ENCODE measurements at regions not wholly inside any gene's neighbourhood (a gene's known extent, or its start where the extent isn't known, plus 50 kb on each side); places are given as distances from the start of the nearest gene placed in this dataset.

GRCh38 chr20:11219192-11219591 is 545.4 kb upstream of the JAG1 start:
- no peak for DNase-seq

- DNase-seq = no peak
Measured at GRCh38 chr20:11221046-11221445, 547.2 kb upstream of the JAG1 start.

DNA sequence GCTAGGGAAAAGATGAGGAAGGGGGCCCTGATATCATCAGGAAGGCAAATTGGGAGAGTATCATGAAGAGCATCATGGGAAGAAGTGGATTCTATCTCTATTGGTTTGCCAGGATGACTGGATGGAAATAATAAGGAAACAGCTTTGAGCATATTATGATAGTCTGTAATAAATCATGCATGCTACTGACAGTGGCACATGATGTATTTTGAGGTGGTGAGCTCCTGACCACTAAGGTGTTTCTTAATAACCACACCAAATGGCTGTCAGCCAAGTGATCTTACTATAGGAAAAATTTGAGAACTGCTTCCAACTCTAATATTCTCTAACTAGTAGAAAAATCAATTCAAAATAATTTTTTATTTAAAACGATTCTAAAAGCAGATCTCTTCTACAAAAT is 548.4 kb upstream of the JAG1 start:
- DNase-seq = no peak

- no peak for DNase-seq
Measured at GRCh38 chr20:11227602-11228001, 553.8 kb upstream of the JAG1 start.

GRCh38 chr20:11229772-11230171 is 556.0 kb upstream of the JAG1 start:
- DNase-seq = no peak

GRCh38 chr20:11230999-11231398 is 557.2 kb upstream of the JAG1 start:
- DNase-seq = no peak

DNA sequence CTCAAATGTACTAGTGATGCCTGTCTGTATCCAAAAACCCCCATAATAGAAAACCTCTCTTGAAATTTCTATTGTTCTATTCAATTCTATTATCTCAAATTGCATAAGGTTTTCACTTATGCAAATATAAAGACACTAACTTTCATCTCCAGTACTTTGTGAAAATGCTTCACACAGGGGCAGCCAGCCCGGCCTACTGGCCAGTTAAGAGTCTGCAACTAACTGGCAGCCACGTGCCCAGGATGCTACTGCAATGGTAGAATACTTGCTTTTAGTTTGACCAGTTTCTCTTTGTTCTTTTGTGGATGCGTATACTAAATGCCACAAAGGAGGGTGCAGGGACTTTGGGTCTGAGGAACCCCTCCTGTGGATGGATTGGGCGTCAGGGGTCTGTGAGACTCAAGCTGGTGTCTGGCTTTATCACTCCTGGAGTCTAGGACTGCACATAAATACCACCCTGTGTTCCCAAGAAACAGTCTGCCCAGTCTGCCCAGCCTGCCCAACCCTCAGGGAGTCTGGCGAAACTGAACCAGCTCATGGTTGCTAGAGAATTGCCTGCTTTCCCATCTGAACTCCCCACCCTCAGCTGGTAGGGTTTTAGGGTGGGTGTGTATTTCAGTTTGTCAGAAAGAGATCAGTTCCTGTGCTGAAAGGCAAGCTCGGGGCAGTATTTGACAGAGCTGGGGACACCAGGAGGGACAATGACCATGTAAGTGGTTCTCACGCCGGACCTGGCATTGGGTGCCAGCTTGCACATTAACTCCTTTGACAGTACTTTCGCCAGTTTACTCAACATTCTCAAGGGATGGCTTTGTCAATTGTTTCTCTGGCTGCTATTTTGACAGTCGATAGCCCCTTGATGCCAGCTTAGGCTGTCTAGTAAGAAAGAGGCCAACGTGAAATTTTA is 558.2 kb upstream of the JAG1 start:
- DNase-seq = no peak

DNA sequence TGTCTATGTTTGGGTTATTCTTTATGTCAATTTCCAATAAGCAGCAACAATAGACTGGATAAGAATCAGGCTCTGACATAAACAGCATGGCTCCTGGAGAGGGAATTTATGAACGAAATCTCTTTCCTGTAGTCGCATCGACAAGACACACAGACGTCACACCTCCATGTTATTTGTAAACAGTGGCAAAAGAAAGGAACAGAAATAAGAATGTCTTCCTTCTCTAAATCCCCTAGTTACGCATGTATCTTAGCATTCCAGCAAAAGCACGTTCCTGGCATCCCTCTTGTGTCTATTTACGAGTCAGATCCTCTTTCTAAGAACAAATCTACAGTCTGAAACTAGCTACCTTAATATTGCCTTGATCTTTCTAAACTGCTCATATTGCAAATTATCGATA is 559.1 kb upstream of the JAG1 start:
- DNase-seq = no peak

DNA sequence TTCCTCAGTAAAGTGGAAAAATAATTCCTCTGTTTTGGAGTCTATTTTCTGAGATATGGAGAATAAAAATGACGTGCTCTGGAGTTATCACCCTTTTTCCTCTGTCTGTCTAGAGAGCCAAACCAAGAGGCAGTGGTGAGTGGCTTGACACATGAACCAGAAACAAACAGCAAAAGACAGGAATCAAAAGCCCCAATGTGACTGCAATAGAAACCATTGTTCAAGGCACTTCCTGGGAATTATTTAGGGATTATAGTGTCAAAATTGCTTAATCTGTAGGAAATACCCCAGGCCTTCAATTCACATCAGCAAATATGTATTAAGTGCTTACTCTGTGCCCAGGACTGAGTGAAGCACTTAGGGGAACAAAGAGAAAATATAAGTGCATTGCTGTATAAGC is 560.4 kb upstream of the JAG1 start:
- DNase-seq = no peak

GRCh38 chr20:11234608-11235007 is 560.8 kb upstream of the JAG1 start:
- DNase-seq = no peak

- no peak for DNase-seq
Measured at GRCh38 chr20:11235058-11235457, 561.3 kb upstream of the JAG1 start.

- DNase-seq = no peak
Measured at GRCh38 chr20:11242320-11242719, 568.5 kb upstream of the JAG1 start.

DNA sequence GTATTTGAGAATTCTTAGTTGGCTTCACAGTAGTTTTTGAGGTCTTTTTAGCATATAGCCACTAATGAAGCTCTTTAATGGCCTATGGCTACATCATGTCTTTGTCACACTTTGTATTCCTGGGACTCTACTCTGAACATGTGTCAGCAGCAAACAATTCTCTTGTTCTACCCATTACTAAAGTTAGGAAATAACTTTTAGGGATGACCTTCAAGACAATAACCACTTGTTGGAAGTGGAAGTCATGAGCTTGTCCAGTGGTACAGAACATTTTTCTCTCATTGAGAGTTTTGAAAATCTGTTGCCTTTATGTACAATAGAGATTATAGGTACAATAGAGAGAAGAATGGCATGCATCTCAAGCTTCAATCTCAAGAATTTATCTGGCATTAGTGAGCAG is 571.6 kb upstream of the JAG1 start:
- DNase-seq = no peak

GRCh38 chr20:11246251-11246775 is 572.5 kb upstream of the JAG1 start:
- DNase-seq = peak; percentile 56 to 85

DNA sequence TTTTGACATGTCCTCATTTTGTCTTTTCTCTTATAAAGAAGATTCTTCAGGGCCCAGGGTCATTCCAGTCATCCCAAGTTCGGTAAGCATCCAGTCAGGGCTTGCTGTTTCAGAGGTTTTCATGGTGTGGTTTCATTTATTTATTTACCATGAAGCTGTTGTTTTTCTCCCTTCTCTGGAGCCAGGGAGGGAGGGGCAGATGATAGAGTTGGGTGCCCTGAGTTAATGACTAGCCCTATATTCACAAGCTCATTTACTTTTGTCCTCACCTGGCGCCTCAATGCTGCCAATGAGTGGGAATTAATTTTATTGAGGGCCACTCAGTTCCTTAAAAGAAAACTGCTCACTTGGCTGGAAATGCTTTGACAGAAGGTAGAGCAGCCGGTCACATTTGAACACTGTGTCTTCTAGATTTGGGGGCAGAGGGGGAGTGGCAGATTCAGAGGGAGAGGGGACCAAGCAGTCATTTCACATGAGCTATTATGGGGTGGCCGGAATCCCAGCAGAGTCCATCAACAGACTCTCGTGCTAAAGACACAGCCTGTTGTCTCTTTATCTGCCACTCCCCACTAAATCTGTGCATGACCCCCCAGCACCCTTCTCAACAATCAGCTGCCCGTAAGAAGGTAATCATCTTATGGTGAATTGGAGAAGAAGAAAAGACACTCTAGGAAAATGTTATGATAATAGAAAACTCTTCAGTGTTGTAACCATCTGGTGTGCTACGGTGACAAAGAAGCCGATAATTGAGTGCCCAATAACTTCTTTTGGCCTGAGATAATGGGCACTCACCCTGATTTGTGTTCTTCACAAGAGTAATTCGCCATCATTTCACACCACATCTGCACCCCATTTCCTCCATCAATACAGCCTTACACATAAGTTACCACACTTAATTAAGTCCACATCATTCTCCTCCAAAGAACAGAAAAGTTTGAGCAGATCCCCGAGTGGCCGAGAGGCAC is 573.5 kb upstream of the JAG1 start:
- DNase-seq = no peak

DNA sequence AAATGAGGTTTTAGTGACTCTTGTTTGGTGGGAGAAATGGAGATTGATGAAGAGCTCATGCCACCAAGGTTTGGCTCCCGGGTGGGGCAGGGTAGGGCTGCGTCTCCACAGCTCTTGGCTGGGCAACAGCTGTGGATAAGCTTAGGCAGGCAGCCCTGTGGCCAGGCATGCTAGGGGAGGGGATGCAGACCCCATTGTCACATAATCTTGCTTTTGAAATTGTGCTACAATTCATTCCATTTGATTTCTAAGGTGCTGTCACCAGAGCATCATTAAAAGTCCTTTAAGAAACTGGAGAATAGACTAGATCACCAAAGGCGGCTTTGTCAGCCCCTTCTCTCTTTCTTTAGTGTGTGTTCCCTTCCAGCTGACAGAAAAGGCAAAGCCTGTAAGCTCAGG is 574.2 kb upstream of the JAG1 start:
- no peak for DNase-seq

DNA sequence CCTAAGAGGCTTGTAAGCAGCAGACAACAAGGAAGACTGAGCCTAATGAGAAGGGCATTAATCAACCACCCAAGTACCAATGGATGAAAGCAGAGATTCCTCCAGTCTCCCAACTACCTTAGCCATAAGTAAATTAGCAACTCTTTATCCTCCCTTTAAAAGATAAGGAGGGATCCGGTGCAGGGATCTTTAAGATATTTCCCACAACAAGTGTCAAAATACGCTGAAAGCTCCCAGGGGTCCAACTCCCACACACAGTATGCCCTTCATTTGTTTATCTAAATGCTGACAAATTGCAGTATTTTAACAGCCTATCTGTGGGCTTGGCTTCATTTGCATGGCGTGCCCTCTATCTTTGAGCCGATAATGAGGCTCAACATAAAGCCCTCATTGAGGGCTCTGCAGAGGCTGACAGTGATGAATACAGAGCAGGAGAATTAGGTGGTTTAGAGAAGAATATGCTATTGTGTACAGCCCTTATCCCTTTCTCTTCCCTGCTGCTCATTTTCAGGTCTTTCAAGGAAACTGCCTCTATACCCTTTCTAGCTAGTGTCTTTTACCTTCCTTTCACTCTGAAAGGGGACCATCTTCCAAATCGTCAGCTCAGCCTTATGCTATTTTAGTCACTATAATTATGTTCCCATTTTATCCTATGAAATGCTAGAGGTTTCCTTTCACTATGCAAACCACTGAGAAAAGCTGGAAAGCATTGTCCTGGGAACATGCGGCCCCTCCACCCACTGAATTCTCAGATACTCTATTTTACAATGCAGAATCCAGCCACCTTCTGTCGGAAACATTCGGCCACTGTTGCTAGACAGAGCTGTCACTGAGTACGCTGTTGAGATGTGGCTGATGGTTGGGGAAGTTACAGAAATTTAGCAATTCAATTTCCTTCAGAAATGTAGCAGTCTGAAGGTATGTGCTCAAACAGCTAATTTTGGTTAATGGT is 575.2 kb upstream of the JAG1 start:
- peak; percentile 8 to 31 for DNase-seq

DNA sequence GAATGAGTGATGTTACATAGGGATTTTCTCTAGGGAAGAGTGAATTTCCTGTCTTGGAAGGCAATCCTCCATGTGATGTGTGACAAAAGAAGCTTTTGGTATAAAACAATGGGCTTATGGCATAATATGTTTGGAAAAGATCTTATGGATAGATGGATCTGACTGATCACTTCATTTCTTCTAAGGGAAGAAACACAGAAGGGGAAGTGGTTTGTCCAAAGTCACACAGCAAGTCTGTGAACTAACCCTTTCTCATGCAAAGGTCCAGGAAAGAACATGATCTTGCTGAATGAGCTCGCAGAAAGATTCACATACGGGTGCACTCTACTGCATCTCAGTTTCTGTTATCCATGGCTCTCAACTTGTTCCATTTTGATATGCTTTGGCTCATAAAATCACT is 575.9 kb upstream of the JAG1 start:
- no peak for DNase-seq

- DNase-seq = no peak
Measured at GRCh38 chr20:11252447-11252846, 578.6 kb upstream of the JAG1 start.

DNA sequence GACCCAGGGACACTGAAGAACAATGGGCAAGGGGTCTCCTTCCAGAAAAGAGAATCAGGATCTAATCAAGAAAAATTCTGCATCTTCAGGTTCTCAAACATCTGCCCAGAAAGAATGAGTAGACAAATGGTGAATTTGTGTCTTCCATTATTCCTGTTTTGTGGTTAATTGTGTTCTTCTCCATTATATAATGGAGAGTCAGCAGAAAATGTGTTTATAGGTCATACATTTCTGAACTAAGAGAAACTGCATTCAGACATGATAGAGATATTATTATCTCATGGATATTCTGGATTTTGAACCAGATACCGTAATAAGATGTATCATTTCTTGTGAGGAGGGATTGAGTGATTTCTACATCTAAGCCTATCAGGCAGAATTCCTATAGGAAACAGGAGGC is 581.7 kb upstream of the JAG1 start:
- no peak for DNase-seq

DNA sequence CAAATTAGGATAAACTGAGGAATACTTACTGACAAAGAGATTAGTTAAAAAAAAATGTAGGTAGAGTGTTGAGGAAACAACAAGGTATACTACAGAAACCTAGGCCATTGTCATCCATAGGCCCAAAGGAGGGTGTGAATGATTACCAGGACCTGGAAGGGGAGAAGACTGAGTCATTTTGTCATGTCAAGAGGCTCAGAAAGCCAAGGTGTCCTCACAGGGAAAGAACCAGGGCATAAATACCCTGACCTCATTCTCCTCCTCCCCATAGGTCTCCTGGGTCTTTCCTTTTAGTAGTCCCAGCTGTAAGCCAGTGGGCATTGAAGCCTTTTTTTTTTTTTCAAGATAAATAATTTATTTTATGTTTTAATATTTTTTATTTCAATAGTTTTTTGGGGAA is 582.1 kb upstream of the JAG1 start:
- no peak for DNase-seq

GRCh38 chr20:11260611-11261010 is 586.8 kb upstream of the JAG1 start:
- DNase-seq = no peak
